Activated CD4-positive, alpha-beta T cell treated with anti-CD3 and anti-CD28 coated beads, Interleukin-10, Interleukin-2, amounts not matched to agents 100 ng/mL and 50 ng/mL, durations not matched to agents 16 hours and 8 hours (primary cell): ENCODE measurements at regions not wholly inside any gene's neighbourhood (a gene's known extent, or its start where the extent isn't known, plus 50 kb on each side); places are given as distances from the start of the nearest gene placed in this dataset.

ENCODE experiments used
- DNase-seq: peaks from one replicate; pipeline ENCODE4 v3.0.0-alpha.2; 2020

GRCh38 chr2:150156415-150156814 is 331.1 kb downstream of the RND3 start:
- DNase-seq = no peak

- DNase-seq = no peak
Observed at GRCh38 chr2:150154308-150154797, 333.1 kb downstream of the RND3 start.

- no peak for DNase-seq
Observed at GRCh38 chr2:150153646-150154307, 333.7 kb downstream of the RND3 start.

- no peak for DNase-seq
Observed at GRCh38 chr2:150152230-150152629, 335.2 kb downstream of the RND3 start.

GRCh38 chr2:150150144-150150543 is 337.3 kb downstream of the RND3 start:
- DNase-seq = no peak

- no peak for DNase-seq
Observed at GRCh38 chr2:150147889-150148683, 339.4 kb downstream of the RND3 start.

GRCh38 chr2:150146879-150147278 is 340.6 kb downstream of the RND3 start:
- DNase-seq = no peak

- no peak for DNase-seq
Observed at GRCh38 chr2:150145299-150145692, 342.2 kb downstream of the RND3 start.

- no peak for DNase-seq
Observed at GRCh38 chr2:150144546-150145298, 342.7 kb downstream of the RND3 start.

- DNase-seq = no peak
Observed at GRCh38 chr2:150143087-150143536, 344.4 kb downstream of the RND3 start.

- DNase-seq = no peak
Observed at GRCh38 chr2:150142561-150142960, 344.9 kb downstream of the RND3 start.

GRCh38 chr2:150141226-150142001 is 346.1 kb downstream of the RND3 start:
- DNase-seq = no peak

- DNase-seq = no peak
Observed at GRCh38 chr2:150140777-150141176, 346.7 kb downstream of the RND3 start.

GRCh38 chr2:150138587-150138986 is 348.9 kb downstream of the RND3 start:
- DNase-seq = no peak

- no peak for DNase-seq
Observed at GRCh38 chr2:150137338-150138069, 350.0 kb downstream of the RND3 start.

- no peak for DNase-seq
Observed at GRCh38 chr2:150136893-150137292, 350.6 kb downstream of the RND3 start.

GRCh38 chr2:150136401-150136800 is 351.1 kb downstream of the RND3 start:
- no peak for DNase-seq

GRCh38 chr2:150135223-150135883 is 352.1 kb downstream of the RND3 start:
- DNase-seq = no peak

- DNase-seq = no peak
Observed at GRCh38 chr2:150134223-150134857, 353.1 kb downstream of the RND3 start.

GRCh38 chr2:150133623-150134022 is 353.8 kb downstream of the RND3 start:
- peak; percentile 67 for DNase-seq
